Amniotic epithelial cell (primary cell): ENCODE measurements at regions not wholly inside any gene's neighbourhood (a gene's known extent, or its start where the extent isn't known, plus 50 kb on each side); places are given as distances from the start of the nearest gene placed in this dataset.
"Not testable (repeated sequence)": the region's sequence is repeated elsewhere in the genome, so short reads cannot be mapped to it uniquely, and the experiment has no call there.

ENCODE experiments used
- DNase-seq: peaks from one replicate; pipeline ENCODE4 v3.0.0-alpha.2; 2010; ENCODE audit warnings: low read depth

GRCh38 chr14:105600939-105601359 is 74.6 kb downstream of the TMEM121 start:
- DNase-seq: no peak

- DNase-seq: no peak
Measured at GRCh38 chr14:105601360-105602242, 75.2 kb downstream of the TMEM121 start.

GRCh38 chr14:105602243-105602750 is 75.9 kb downstream of the TMEM121 start:
- no peak for DNase-seq

- DNase-seq: no peak
Measured at GRCh38 chr14:105602799-105603793, 76.7 kb downstream of the TMEM121 start.

GRCh38 chr14:105604531-105605463 is 78.4 kb downstream of the TMEM121 start:
- not testable (repeated sequence) for DNase-seq

- no peak for DNase-seq
Measured at GRCh38 chr14:105605464-105606304, 79.3 kb downstream of the TMEM121 start.

GRCh38 chr14:105606305-105606975 is 80.1 kb downstream of the TMEM121 start:
- DNase-seq: not testable (repeated sequence)

GRCh38 chr14:105607025-105607424 is 80.6 kb downstream of the TMEM121 start:
- DNase-seq: not testable (repeated sequence)

- DNase-seq: not testable (repeated sequence)
Measured at GRCh38 chr14:105614987-105615386, 88.6 kb downstream of the TMEM121 start.

GRCh38 chr14:105615986-105616801 is 89.8 kb downstream of the TMEM121 start:
- DNase-seq: not testable (repeated sequence)

DNA sequence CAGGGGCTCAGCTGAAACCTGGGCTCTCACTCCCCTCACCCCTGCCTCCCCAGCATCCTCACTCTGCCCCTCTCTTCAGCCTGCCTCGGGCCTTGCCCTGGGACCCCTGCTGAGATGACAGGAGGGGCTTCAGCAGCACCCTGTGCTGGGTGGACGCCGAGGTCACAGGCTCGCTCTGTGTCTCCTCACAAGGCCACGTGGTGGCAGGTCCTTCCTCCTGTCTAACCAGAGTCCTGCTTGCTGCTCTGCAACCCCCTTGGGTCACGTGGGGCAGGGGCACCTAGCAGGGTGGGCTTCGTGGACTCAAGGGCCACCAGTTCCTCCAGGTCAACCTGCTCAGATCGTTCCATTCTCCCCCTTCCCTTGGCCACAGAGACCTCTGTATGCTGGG is 90.4 kb downstream of the TMEM121 start:
- no peak for DNase-seq

GRCh38 chr14:105617201-105617777 is 90.9 kb downstream of the TMEM121 start:
- no peak for DNase-seq

- DNase-seq: not testable (repeated sequence)
Measured at GRCh38 chr14:105617805-105618204, 91.4 kb downstream of the TMEM121 start.

- DNase-seq: not testable (repeated sequence)
Measured at GRCh38 chr14:105619324-105619723, 92.9 kb downstream of the TMEM121 start.

- not testable (repeated sequence) for DNase-seq
Measured at GRCh38 chr14:105620178-105620864, 93.9 kb downstream of the TMEM121 start.

DNA sequence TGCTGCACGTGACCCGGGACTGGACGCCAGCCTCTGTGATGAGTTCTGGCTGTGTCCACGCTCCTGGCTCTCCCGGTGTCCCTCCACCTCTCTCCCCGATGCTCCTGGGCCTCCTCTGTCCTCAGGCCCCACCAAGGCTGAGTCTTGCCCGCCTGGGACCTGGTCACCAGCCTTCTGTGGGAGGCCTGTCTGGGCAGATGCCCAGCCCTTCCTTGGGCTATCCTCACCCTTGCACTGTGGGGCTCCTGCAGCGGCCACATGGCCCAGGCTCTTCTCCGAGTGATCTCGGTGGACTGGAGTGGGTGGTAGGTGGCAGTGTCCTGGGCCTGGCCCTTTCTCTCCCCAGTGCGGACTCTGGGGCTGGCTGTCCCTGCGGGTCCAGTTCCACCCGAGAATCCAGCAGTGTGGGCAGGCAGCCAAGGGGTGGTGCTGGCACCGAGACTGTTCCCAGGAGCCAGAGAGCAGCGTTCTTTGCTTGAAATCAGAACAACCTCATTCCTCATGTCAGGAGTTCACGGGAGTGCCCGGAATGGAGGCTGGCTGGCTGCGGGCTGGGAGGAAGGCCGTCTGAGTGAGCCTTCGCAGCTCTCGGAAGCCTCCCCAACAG is 94.6 kb downstream of the TMEM121 start:
- not testable (repeated sequence) for DNase-seq
